Iris pigment epithelial cell (primary cell): ENCODE measurements at regions not wholly inside any gene's neighbourhood (a gene's known extent, or its start where the extent isn't known, plus 50 kb on each side); places are given as distances from the start of the nearest gene placed in this dataset.
"Not testable (repeated sequence)": the region's sequence is repeated elsewhere in the genome, so short reads cannot be mapped to it uniquely, and the experiment has no call there.

ENCODE experiments used
- DNase-seq: peaks from one replicate; pipeline ENCODE4 v3.0.0-alpha.2; 2011; ENCODE audit warnings: low read depth

DNA sequence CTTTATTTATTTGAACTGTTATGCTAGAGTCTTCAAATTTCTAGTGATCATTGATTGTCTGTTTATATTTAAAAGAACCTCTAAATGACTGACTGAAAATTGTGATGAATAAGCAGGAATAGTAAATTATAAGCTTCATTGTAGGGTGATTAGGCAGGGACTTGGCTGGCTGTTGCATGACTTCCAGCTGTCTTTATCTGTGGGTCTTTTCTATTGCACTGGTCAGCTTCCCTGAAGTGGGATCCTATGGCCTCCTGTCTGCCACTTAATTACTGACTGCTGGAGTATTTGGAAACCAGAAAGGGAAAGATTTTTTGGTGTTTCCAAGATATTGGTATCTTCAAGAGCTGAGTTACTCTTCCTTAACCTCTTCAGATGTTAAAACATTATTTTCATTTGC is 123.0 kb upstream of the CCNH start:
- DNase-seq: no peak

DNA sequence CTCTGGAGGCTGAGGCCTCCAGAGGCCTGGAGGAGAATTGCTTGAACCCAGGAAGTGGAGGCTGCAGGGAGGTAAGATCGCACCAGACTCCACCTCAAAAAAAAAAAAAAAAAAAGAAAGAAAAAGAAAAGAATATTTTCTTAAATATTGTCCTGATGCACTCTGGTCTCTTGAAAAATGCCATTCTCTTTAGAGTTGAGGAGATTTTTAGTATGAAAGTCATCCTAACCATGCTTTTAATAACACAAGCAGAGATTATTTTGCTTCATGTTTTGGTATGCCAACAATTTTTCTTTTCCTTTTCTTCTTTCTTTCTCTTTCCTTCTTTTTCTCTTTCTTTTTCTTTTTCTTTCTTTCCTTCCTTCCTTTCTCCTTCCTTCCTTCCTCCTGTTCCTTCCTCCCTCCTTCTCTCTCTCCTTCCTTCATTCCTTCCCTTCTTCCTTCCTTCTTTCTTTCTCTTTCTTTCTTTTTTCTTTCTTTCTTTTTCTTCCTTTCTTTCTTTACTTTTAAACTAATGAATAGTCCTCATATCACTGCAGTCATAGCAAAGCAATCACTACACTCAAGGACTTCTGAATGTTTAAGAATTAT is 116.9 kb upstream of the CCNH start:
- DNase-seq: no peak

DNA sequence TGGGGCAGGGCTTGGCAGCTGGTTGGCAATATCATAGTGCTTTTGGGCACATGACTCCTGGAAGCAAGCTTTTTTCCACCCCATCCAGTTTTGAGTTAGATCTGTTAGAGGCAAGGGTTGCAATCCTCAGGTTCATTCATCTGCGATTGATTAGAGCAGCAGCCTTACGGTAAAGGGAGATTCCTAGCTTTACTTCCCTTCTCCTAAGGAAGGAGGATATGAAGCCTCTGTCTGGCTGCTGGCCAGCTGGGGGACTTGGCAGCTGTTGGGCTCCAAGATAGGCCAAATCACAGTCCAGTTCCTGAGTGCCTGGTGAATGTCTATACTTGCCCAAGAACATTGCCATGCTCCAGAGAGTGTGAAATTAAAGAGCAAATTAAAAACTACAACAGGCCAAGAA is 113.4 kb upstream of the CCNH start:
- peak; percentile 14 for DNase-seq

DNA sequence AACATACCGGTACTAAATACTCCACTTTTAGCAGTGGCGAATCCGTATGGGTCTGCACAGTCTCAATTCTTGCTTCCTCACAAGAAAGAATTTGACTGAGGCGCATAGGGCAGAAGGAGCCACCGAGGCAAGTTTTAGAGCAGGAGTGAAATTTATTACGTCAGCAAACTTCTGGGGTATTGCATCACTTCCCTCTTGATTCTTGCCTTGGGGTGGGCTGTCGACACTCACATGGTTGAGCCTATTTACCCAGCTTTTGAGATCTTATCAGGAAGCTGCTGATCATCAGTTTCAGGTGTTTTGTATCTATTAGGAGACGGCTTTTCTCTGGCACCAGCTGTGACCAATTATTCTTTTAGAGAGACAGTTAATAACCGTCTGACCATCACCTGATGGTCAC is 111.5 kb upstream of the CCNH start:
- DNase-seq: no peak

DNA sequence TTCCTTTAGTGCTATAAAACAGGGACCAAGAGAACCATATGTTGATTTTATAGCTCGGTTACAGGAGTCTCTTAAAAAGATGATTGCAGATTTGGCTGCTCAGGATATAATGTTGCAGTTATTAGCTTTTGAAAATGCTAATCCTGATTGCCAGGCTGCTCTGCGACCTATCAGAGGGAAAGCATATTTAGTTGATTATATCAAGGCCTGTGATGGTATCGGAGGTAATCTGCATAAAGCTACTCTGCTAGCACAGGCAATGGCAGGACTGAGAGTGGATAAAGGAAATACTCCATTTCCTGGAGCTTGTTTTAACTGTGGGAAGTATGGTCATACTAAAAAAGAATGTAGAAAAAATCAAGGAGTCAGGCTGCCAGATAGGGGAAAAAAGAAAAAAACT is 99.0 kb upstream of the CCNH start:
- not testable (repeated sequence) for DNase-seq

DNA sequence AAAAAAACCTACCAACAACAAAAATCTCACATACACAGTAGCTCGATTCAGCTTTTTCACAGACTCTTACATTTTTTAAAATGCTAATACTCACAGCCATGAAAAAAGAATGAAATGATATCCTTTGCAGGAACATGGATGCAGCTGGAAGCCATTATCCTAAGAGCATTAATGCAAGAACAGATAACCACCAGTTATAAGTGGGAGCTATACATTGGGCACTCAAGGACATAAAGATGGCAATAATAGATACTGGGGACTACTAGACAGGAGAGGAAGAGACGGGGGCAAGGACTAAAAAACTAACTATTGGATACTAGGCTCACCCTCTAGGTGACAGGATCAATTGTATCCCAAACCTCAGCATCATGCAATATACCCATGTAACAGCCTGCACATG is 90.3 kb upstream of the CCNH start:
- no peak for DNase-seq

DNA sequence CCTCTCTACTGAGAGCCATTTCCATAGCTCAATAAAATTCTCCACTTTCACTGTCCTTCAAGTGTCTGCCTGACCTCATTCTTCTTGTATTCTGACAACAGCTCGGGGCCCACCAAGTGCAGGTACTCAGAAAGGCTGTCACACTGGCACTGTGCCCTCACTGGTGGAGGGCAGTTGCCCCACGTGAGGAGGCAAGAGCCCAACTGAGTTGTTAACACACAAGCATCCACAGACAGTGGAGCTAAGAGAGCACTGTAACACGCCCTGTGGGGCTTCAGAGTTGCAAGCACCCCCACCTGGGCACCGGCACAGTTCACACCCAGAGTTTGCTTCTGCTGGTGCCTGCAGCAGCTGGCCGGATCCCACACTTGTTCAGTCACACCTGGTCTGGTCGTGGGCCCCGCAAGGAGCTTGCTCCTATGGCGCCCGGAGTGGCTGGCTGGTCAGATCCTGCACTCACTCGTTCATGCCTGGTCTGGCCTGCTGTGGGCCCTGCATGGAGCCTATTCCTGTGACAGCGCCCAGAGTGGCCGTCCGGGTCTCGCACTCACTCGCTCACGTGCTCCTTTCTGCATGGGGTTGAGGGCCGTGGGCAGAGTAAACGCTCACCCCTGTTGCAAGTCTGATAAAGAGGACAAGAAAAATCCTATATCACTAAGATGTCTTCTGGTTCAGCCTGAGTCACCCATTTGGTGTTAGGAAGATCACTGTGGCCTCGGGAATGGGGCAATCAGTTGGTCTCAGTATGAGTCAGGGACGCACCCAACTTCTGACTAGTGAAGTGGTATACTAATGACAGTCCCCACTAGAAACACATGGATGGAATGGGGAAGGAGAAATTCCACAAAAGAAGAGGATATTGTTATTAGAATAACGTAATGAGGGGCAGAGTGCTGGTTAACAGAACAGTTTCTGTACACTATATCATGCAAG is 87.0 kb upstream of the CCNH start:
- DNase-seq: no peak
